ENCODE measurements at regions not wholly inside any gene's neighbourhood (a gene's known extent, or its start where the extent isn't known, plus 50 kb on each side); places are given as distances from the start of the nearest gene placed in this dataset.

DNA sequence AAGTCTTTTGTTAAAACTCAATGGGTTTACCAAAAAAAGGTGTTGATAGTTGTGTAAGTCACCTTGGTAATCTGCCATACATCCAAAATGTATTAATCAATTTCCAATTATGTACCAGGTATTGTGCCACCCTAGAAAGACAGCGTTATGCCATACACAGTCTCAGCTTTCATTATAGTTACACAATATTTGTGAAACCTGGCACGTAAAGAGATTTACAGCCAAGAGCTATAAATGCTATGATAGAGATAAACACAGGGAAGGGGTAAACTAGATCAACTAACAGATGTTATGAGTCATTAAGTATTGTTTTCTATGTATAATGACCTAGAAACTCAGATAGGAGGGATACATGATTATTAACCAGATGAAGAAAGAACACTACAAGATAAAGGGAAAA lies 725.6 kb upstream of the SLITRK5 start:
- Mint-ChIP-seq H3K4me3 (no peak overlapping the region), H3K27me3 (ENCODE audit: low read depth) (no peaks in the 10 kb centered on the region), H3K4me1 (no peaks in the 10 kb centered on the region), H3K36me3 (ENCODE audit: insufficient read depth in 1 of 3, low read depth in 3 of 3) (peaks cover 0 to 4% (median under 1%) of the 10 kb centered on the region in 3 experiments; a peak in 4 of 7 replicates), H3K27ac (no peak overlapping the region), H3K9me3 (peaks cover 0 to 5% of the 10 kb centered on the region in 2 experiments; a peak in 1 of 5 replicates)
- Histone ChIP-seq H2BK20ac (ENCODE audit: low read depth, low read length, poor library complexity, severe bottlenecking) (no peak overlapping the region), H3K4me2 (ENCODE audit: insufficient read depth, insufficient read length, low read length) (no peak overlapping the region), H3K27ac (ENCODE audit: insufficient read length, low read depth, low read length) (no peak overlapping the region), H3K18ac (ENCODE audit: insufficient read length, low read depth, low read length) (no peak overlapping the region), H3K9ac (ENCODE audit: extremely low read depth, insufficient read length, low read length) (no peak overlapping the region), H3K79me2 (ENCODE audit: insufficient read depth, low read length) (no peaks in the 10 kb centered on the region), H4K8ac (replicated peaks; ENCODE audit: insufficient read length, low read depth, low read length) (no peak overlapping the region), H3K14ac (ENCODE audit: insufficient read depth, low read length) (no peak overlapping the region), H2BK5ac (ENCODE audit: insufficient read length, low read length) (no peak overlapping the region), H4K20me1 (ENCODE audit: control insufficient read depth, insufficient read depth, insufficient read length) (no peaks in the 10 kb centered on the region), H3K4ac (ENCODE audit: low read depth, low read length) (no peak overlapping the region), H3K23ac (ENCODE audit: insufficient read length, low read depth, low read length) (no peak overlapping the region), H2AFZ (ENCODE audit: low read length) (no peak overlapping the region), H3T11ph (ENCODE audit: low read length) (no peak overlapping the region), H3K23me2 (ENCODE audit: insufficient read length, low read depth, low read length, poor library complexity, severe bottlenecking) (no peaks in the 10 kb centered on the region), H2BK12ac (ENCODE audit: insufficient read length, low read depth, low read length) (no peak overlapping the region), H2BK15ac (ENCODE audit: low read depth, low read length) (no peak overlapping the region), H3K27me3 (ENCODE audit: insufficient read depth, low read length) (no peaks in the 10 kb centered on the region), H4K91ac (ENCODE audit: insufficient read length, low read depth, low read length) (no peak overlapping the region), H2BK120ac (ENCODE audit: low read depth, low read length, poor library complexity, severe bottlenecking) (no peak overlapping the region), H4K5ac (ENCODE audit: insufficient read length, low read depth, low read length) (no peak overlapping the region), H3K79me1 (ENCODE audit: insufficient read depth, low read depth, low read length, poor library complexity, severe bottlenecking) (no peaks in the 10 kb centered on the region), H3K4me1 (ENCODE audit: insufficient read depth, low read length) (no peaks in the 10 kb centered on the region), H2AK5ac (ENCODE audit: insufficient read length, low read length) (no peak overlapping the region), H3K9me3 (ENCODE audit: control insufficient read depth, low read depth, low read length) (no peaks in the 10 kb centered on the region), H3K56ac (ENCODE audit: insufficient read length, low read depth, low read length) (no peak overlapping the region)
- TF ChIP-seq, protein P1, sequence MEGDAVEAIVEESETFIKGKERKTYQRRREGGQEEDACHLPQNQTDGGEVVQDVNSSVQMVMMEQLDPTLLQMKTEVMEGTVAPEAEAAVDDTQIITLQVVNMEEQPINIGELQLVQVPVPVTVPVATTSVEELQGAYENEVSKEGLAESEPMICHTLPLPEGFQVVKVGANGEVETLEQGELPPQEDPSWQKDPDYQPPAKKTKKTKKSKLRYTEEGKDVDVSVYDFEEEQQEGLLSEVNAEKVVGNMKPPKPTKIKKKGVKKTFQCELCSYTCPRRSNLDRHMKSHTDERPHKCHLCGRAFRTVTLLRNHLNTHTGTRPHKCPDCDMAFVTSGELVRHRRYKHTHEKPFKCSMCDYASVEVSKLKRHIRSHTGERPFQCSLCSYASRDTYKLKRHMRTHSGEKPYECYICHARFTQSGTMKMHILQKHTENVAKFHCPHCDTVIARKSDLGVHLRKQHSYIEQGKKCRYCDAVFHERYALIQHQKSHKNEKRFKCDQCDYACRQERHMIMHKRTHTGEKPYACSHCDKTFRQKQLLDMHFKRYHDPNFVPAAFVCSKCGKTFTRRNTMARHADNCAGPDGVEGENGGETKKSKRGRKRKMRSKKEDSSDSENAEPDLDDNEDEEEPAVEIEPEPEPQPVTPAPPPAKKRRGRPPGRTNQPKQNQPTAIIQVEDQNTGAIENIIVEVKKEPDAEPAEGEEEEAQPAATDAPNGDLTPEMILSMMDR (conservative IDR thresholded peaks at IDR 0.05), result no peak
- no peak for DNase-seq
- no CpG with 5 or more reads among the region's 2 CpGs for WGBS (ENCODE audit: extremely low coverage, insufficient read length, low lambda C conversion rate)

Measured in H9 (cell line).